ENCODE measurements at regions not wholly inside any gene's neighbourhood (a gene's known extent, or its start where the extent isn't known, plus 50 kb on each side); places are given as distances from the start of the nearest gene placed in this dataset.
"Not testable (repeated sequence)": the region's sequence is repeated elsewhere in the genome, so short reads cannot be mapped to it uniquely, and the experiment has no call there.

DNA sequence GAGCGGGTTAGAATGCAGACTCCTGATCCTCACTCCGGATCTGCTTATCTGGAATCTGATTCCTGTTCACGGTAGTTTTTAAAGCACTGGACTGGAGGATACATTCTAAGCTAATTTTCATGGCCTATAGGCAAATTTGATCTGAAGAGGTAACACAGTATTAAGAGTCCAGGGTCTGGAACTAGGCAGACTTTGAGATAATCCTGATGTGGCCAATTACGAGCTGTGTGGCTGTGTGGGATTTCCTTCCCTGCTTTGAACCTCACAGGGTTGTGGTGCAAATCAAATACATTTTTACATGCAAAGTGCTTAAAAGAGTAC, 285.2 kb downstream of the MIAT start:
- no peak overlapping the region for H3K23ac ChIP-seq (ENCODE audit: low read length in 2 of 2)
- no peak for DNase-seq
- H3K4me2 ChIP-seq (ENCODE audit: low read length, poor library complexity, severe bottlenecking) = no peak overlapping the region
- peaks cover 3% of the 10 kb centered on the region for H3K9me3 ChIP-seq (ENCODE audit: control insufficient read depth, low read length)
- no peak overlapping the region for H3K27ac ChIP-seq (ENCODE audit: low read length, poor library complexity, severe bottlenecking)
- no peak overlapping the region for H4K91ac ChIP-seq (ENCODE audit: low read length)
- no peak overlapping the region for H3K4me3 ChIP-seq (ENCODE audit: insufficient read depth in 1 of 2, low read depth in 1 of 2, low read length in 2 of 2)
- H4K8ac ChIP-seq (ENCODE audit: low read length) = no peak overlapping the region
- H2BK12ac ChIP-seq (ENCODE audit: low read length in 2 of 2) = no peak overlapping the region
- no peak overlapping the region for H2BK120ac ChIP-seq (ENCODE audit: low read depth, low read length)
- H3K9ac ChIP-seq (ENCODE audit: low read length) = no peak overlapping the region
- no peaks in the 10 kb centered on the region for H3K4me1 ChIP-seq (ENCODE audit: control insufficient read depth, insufficient read depth, low read depth, low read length)
- no peak overlapping the region for H3K4ac ChIP-seq (ENCODE audit: low read depth in 1 of 2, low read length in 2 of 2)
- WGBS = 86% methylated on average over 4 of the region's 4 CpGs
- H2BK5ac ChIP-seq (ENCODE audit: low read depth, low read length, poor library complexity, severe bottlenecking) = no peak overlapping the region
- H2AK5ac ChIP-seq (ENCODE audit: low read length, severe bottlenecking) = no peak overlapping the region
- H3K36me3 ChIP-seq (ENCODE audit: control insufficient read depth in 1 of 2, insufficient read depth in 2 of 2, low read depth in 1 of 2, low read length in 2 of 2) = no peaks in the 10 kb centered on the region
- H3K79me1 ChIP-seq (replicated peaks; ENCODE audit: low read length, poor library complexity, severe bottlenecking) = no peaks in the 10 kb centered on the region
- H3K14ac ChIP-seq (ENCODE audit: low read length in 2 of 2) = no peak overlapping the region
- H3K18ac ChIP-seq (ENCODE audit: low read depth in 1 of 2, low read length in 2 of 2) = no peak overlapping the region
- no peak overlapping the region for H2AFZ ChIP-seq (ENCODE audit: low read depth, low read length)
- H2BK15ac ChIP-seq (ENCODE audit: low read depth, poor library complexity, severe bottlenecking) = no peak overlapping the region
- peaks cover 22 to 39% of the 10 kb centered on the region in 2 experiments for H3K27me3 ChIP-seq (ENCODE audit: control insufficient read depth in 1 of 2, insufficient read depth in 1 of 2, low read length in 2 of 2)

GRCh38 chr22:26945565-26945964, 288.2 kb downstream of the MIAT start:
- no peak for DNase-seq
- Histone ChIP-seq H3K18ac (ENCODE audit: low read depth in 1 of 2, low read length in 2 of 2) (no peak overlapping the region), H3K79me1 (replicated peaks; ENCODE audit: low read length, poor library complexity, severe bottlenecking) (no peaks in the 10 kb centered on the region), H2AFZ (ENCODE audit: low read depth, low read length) (no peak overlapping the region), H2BK15ac (ENCODE audit: low read depth, poor library complexity, severe bottlenecking) (no peak overlapping the region), H2BK12ac (ENCODE audit: low read length in 2 of 2) (no peak overlapping the region), H3K4me1 (ENCODE audit: control insufficient read depth, insufficient read depth, low read depth, low read length) (no peaks in the 10 kb centered on the region), H4K91ac (ENCODE audit: low read length) (no peak overlapping the region), H3K4me3 (ENCODE audit: insufficient read depth in 1 of 2, low read depth in 1 of 2, low read length in 2 of 2) (no peak overlapping the region), H3K27me3 (ENCODE audit: control insufficient read depth in 1 of 2, insufficient read depth in 1 of 2, low read length in 2 of 2) (peaks cover 9 to 36% of the 10 kb centered on the region in 2 experiments), H3K4ac (ENCODE audit: low read depth in 1 of 2, low read length in 2 of 2) (no peak overlapping the region), H2BK120ac (ENCODE audit: low read depth, low read length) (no peak overlapping the region), H3K27ac (ENCODE audit: low read length, poor library complexity, severe bottlenecking) (no peak overlapping the region), H4K8ac (ENCODE audit: low read length) (no peak overlapping the region), H3K9ac (ENCODE audit: low read length) (no peak overlapping the region), H3K9me3 (ENCODE audit: control insufficient read depth, low read length) (no peaks in the 10 kb centered on the region), H3K4me2 (ENCODE audit: low read length, poor library complexity, severe bottlenecking) (no peak overlapping the region), H3K23ac (ENCODE audit: low read length in 2 of 2) (no peak overlapping the region), H3K14ac (ENCODE audit: low read length in 2 of 2) (no peak overlapping the region), H2AK5ac (ENCODE audit: low read length, severe bottlenecking) (no peak overlapping the region), H3K36me3 (ENCODE audit: control insufficient read depth in 1 of 2, insufficient read depth in 2 of 2, low read depth in 1 of 2, low read length in 2 of 2) (no peaks in the 10 kb centered on the region), H2BK5ac (ENCODE audit: low read depth, low read length, poor library complexity, severe bottlenecking) (no peak overlapping the region)
- WGBS = no CpG with 5 or more reads among the region's 1 CpG

DNA sequence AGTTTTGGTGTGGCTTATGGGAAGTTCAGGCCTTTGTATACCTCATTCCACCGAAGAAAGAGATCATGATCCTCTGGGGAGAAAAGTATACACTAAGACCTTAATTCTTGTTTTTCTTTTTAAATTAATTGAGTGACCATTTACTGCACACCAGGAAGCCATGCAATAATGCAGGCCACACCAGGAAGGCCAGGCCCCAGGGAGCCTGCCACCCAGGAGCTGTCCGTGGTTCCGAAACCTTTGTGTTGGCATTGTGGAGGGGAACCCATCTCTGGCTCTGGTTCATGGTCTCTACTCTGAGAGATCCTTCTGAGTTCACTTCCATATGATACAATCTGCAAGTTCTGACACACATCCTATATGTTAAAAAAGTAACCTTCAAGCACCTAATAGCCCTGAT, 291.8 kb downstream of the MIAT start:
- Histone ChIP-seq H3K23ac (ENCODE audit: low read length in 2 of 2) (no peak overlapping the region), H2BK15ac (ENCODE audit: low read depth, poor library complexity, severe bottlenecking) (no peak overlapping the region), H2AK5ac (ENCODE audit: low read length, severe bottlenecking) (no peak overlapping the region), H3K27me3 (ENCODE audit: control insufficient read depth in 1 of 2, insufficient read depth in 1 of 2, low read length in 2 of 2) (peaks cover 35 to 43% of the 10 kb centered on the region in 2 experiments), H3K4me3 (ENCODE audit: insufficient read depth in 1 of 2, low read depth in 1 of 2, low read length in 2 of 2) (no peak overlapping the region), H4K8ac (ENCODE audit: low read length) (no peak overlapping the region), H3K14ac (ENCODE audit: low read length in 2 of 2) (no peak overlapping the region), H2BK120ac (ENCODE audit: low read depth, low read length) (no peak overlapping the region), H2BK5ac (ENCODE audit: low read depth, low read length, poor library complexity, severe bottlenecking) (no peak overlapping the region), H3K4me1 (ENCODE audit: control insufficient read depth, insufficient read depth, low read depth, low read length) (no peaks in the 10 kb centered on the region), H3K79me1 (replicated peaks; ENCODE audit: low read length, poor library complexity, severe bottlenecking) (no peaks in the 10 kb centered on the region), H3K18ac (ENCODE audit: low read depth in 1 of 2, low read length in 2 of 2) (no peak overlapping the region), H2BK12ac (ENCODE audit: low read length in 2 of 2) (no peak overlapping the region), H3K27ac (ENCODE audit: low read length, poor library complexity, severe bottlenecking) (no peak overlapping the region), H2AFZ (ENCODE audit: low read depth, low read length) (no peak overlapping the region), H3K9ac (ENCODE audit: low read length) (no peak overlapping the region), H4K91ac (ENCODE audit: low read length) (no peak overlapping the region), H3K9me3 (ENCODE audit: control insufficient read depth, low read length) (no peaks in the 10 kb centered on the region), H3K36me3 (ENCODE audit: control insufficient read depth in 1 of 2, insufficient read depth in 2 of 2, low read depth in 1 of 2, low read length in 2 of 2) (no peaks in the 10 kb centered on the region), H3K4me2 (ENCODE audit: low read length, poor library complexity, severe bottlenecking) (no peak overlapping the region), H3K4ac (ENCODE audit: low read depth in 1 of 2, low read length in 2 of 2) (no peak overlapping the region)
- WGBS = 56% methylated on average over 2 of the region's 3 CpGs
- DNase-seq = peak; percentile 34

- not testable (repeated sequence) for DNase-seq
- WGBS = no CpG with 5 or more reads among the region's 3 CpGs
- peaks cover 52 to 54% of the 10 kb centered on the region in 2 experiments for H3K27me3 ChIP-seq (ENCODE audit: control insufficient read depth in 1 of 2, insufficient read depth in 1 of 2, low read length in 2 of 2)
Measured at GRCh38 chr22:26951139-26951538, 293.8 kb downstream of the MIAT start.

More at GRCh38 chr22:26951139-26951538, 293.8 kb downstream of the MIAT start:
- H3K36me3 ChIP-seq (ENCODE audit: control insufficient read depth in 1 of 2, insufficient read depth in 2 of 2, low read depth in 1 of 2, low read length in 2 of 2); H3K4ac ChIP-seq (ENCODE audit: low read depth in 1 of 2, low read length in 2 of 2); H4K8ac ChIP-seq (ENCODE audit: low read length); H3K9ac ChIP-seq (ENCODE audit: low read length); H3K79me1 ChIP-seq (replicated peaks; ENCODE audit: low read length, poor library complexity, severe bottlenecking); H3K23ac ChIP-seq (ENCODE audit: low read length in 2 of 2); H2BK15ac ChIP-seq (ENCODE audit: low read depth, poor library complexity, severe bottlenecking); H2AFZ ChIP-seq (ENCODE audit: low read depth, low read length); H2BK5ac ChIP-seq (ENCODE audit: low read depth, low read length, poor library complexity, severe bottlenecking); H3K4me3 ChIP-seq (ENCODE audit: insufficient read depth in 1 of 2, low read depth in 1 of 2, low read length in 2 of 2); H3K4me1 ChIP-seq (ENCODE audit: control insufficient read depth, insufficient read depth, low read depth, low read length); H3K14ac ChIP-seq (ENCODE audit: low read length in 2 of 2); H2AK5ac ChIP-seq (ENCODE audit: low read length, severe bottlenecking); H3K9me3 ChIP-seq (ENCODE audit: control insufficient read depth, low read length); H3K27ac ChIP-seq (ENCODE audit: low read length, poor library complexity, severe bottlenecking); H2BK120ac ChIP-seq (ENCODE audit: low read depth, low read length); H3K18ac ChIP-seq (ENCODE audit: low read depth in 1 of 2, low read length in 2 of 2); H3K4me2 ChIP-seq (ENCODE audit: low read length, poor library complexity, severe bottlenecking); H2BK12ac ChIP-seq (ENCODE audit: low read length in 2 of 2); H4K91ac ChIP-seq (ENCODE audit: low read length): not testable (repeated sequence)
